MCF 10A (cell line): ENCODE measurements at regions not wholly inside any gene's neighbourhood (a gene's known extent, or its start where the extent isn't known, plus 50 kb on each side); places are given as distances from the start of the nearest gene placed in this dataset.

ENCODE experiments used
- BruUV-seq: library from RNA; stranded (reverse); fragments of 400-500 nt; replicated peaks from 2 replicates; lab custom pipeline; 2021; lab: Mats Ljungman, UMichigan
- CTCF ChIA-PET: fragments of 300-600 bp; sonication (Branson Sonifier 250); formaldehyde crosslinking; extraction: SDS; loops from one replicate; lab custom pipeline; 2021; ENCODE audit warnings: antibody characterized with exemption, inconsistent platforms; lab: Yijun Ruan, JAX
- POLR2A ChIA-PET: fragments of 300-600, 350-650 bp; sonication (Branson Sonifier 250); formaldehyde crosslinking; extraction: SDS; loops from one replicate; lab custom pipeline; 2020; ENCODE audit warnings: antibody characterized with exemption, inconsistent platforms; lab: Yijun Ruan, JAX
- DNase-seq: peaks from one replicate; pipeline ENCODE4 v3.0.0-alpha.2; 2018; ENCODE audit not compliant: unreplicated experiment
- H3K27ac Mint-ChIP-seq: one replicate; pipeline ENCODE4 v1.8.0; 2022; ENCODE audit warnings: mild to moderate bottlenecking, low read depth, mixed read lengths; ENCODE audit not compliant: unreplicated experiment
- H3K27me3 Mint-ChIP-seq: one replicate; pipeline ENCODE4 v1.8.0; 2022; ENCODE audit warnings: mixed read lengths; ENCODE audit not compliant: insufficient read depth, unreplicated experiment
- H3K36me3 Mint-ChIP-seq: one replicate; pipeline ENCODE4 v1.8.0; 2022; ENCODE audit warnings: mild to moderate bottlenecking, moderate library complexity, mixed read lengths; ENCODE audit not compliant: insufficient read depth, unreplicated experiment
- H3K4me1 Mint-ChIP-seq: one replicate; pipeline ENCODE4 v1.8.0; 2022; ENCODE audit warnings: mixed read lengths; ENCODE audit not compliant: insufficient read depth, unreplicated experiment
- H3K4me3 Mint-ChIP-seq: one replicate; pipeline ENCODE4 v1.8.0; 2022; ENCODE audit warnings: mild to moderate bottlenecking, moderate library complexity, mixed read lengths; ENCODE audit not compliant: unreplicated experiment
- H3K9me3 Mint-ChIP-seq: one replicate; pipeline ENCODE4 v1.8.0; 2022; ENCODE audit warnings: mixed read lengths; ENCODE audit not compliant: unreplicated experiment
- intact Hi-C: fragments of 100-400 bp; cut with micrococcal nuclease; formaldehyde crosslinking; loops from 2 replicates; pipeline ENCODE4 v1.14.1; 2022
- TF ChIP-seq, protein P1 (sequence below): fragments of 200-600 bp; IDR thresholded peaks from one replicate; pipeline ENCODE4 v1.8.0; 2022; ENCODE audit warnings: antibody characterized with exemption, mild to moderate bottlenecking; ENCODE audit not compliant: unreplicated experiment

GRCh38 chr6:168387911-168388310 is 53.1 kb upstream of the SMOC2 start:
- H3K36me3 Mint-ChIP-seq: no peaks in the 10 kb centered on the region
- no TSS peak for BruUV-seq
- peaks cover 33% of the 10 kb centered on the region for H3K27me3 Mint-ChIP-seq
- no peak for DNase-seq
- intact Hi-C loops: no loop called here
- no peak overlapping the region for H3K27ac Mint-ChIP-seq
- H3K9me3 Mint-ChIP-seq: no peaks in the 10 kb centered on the region
- H3K4me3 Mint-ChIP-seq: no peak overlapping the region
- no peaks in the 10 kb centered on the region for H3K4me1 Mint-ChIP-seq
- TF ChIP-seq, protein P1, sequence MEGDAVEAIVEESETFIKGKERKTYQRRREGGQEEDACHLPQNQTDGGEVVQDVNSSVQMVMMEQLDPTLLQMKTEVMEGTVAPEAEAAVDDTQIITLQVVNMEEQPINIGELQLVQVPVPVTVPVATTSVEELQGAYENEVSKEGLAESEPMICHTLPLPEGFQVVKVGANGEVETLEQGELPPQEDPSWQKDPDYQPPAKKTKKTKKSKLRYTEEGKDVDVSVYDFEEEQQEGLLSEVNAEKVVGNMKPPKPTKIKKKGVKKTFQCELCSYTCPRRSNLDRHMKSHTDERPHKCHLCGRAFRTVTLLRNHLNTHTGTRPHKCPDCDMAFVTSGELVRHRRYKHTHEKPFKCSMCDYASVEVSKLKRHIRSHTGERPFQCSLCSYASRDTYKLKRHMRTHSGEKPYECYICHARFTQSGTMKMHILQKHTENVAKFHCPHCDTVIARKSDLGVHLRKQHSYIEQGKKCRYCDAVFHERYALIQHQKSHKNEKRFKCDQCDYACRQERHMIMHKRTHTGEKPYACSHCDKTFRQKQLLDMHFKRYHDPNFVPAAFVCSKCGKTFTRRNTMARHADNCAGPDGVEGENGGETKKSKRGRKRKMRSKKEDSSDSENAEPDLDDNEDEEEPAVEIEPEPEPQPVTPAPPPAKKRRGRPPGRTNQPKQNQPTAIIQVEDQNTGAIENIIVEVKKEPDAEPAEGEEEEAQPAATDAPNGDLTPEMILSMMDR: no peak
- CTCF ChIA-PET: interaction anchor here (0.5 kb wide), 2 partner anchors 119 to 467 kb away, joined by 3 to 4 read pairs; no protein-coding TSS in a partner anchor
- POLR2A ChIA-PET: no interaction called here

DNA sequence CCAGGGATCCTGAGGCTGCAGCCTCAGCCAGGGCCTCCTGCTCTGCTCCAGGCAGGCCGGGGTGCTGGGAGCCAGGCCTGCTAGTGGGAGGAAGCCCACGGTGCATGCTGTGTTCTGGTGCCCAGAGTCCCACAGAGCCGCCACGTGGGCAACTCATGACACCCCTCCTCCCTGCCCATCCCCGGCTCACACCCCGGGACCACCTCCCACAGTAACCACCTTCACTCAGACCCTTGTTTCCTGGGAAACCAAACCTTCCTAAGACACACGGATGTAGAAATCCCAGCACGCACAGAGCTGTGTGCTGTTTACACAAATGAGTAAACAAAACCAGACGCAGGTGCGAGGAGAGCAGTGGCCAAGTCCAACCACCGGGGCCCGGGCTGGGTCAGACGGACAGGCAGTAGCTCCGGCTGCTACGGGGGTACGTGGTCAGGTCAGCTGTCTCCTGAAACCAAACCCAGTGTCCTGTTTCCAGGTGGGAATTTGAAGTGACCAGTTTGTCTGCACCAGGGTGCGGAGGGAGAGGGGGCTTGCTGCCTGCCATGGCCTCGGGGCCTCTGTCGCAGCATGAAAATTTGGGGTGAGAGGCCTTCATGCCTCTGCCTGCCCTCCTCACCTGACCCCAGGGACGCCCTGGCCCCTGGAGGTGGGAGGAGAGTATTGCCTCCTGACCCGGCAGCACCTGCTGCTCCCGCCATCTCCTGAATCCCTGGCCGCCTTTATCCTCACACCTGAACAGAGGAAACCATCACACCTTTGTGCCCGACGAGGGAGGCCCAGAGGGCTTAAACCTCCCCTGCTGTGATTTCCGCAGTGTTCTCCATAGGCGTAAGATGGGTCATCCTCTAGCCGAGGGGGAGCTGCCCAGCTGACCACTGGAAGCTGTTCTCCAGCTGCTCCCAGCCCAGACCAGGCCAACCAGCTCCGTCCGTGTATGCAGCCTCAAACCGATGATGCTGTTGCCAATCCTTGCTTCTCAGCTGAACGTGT is 52.0 kb upstream of the SMOC2 start:
- no peak for DNase-seq
- TF ChIP-seq, protein P1: no peak
- no TSS peak for BruUV-seq
- ChIA-PET CTCF (interaction anchor here (0.6 kb wide), 1 partner anchor 679 kb away, joined by 3 read pairs; no protein-coding TSS in a partner anchor), POLR2A (no interaction called here)
- Mint-ChIP-seq H3K36me3 (no peaks in the 10 kb centered on the region), H3K9me3 (no peaks in the 10 kb centered on the region), H3K4me1 (no peaks in the 10 kb centered on the region), H3K27ac (no peak overlapping the region), H3K27me3 (peaks cover 37% of the 10 kb centered on the region), H3K4me3 (no peak overlapping the region)
- intact Hi-C loops: no loop called here

- peaks cover 42% of the 10 kb centered on the region for H3K27me3 Mint-ChIP-seq
- H3K9me3 Mint-ChIP-seq: no peaks in the 10 kb centered on the region
- H3K36me3 Mint-ChIP-seq: no peaks in the 10 kb centered on the region
- no peak overlapping the region for H3K4me3 Mint-ChIP-seq
- no peak overlapping the region for H3K27ac Mint-ChIP-seq
- TF ChIP-seq, protein P1: no peak
- no peak for DNase-seq
- intact Hi-C loops: no loop called here
- H3K4me1 Mint-ChIP-seq: no peaks in the 10 kb centered on the region
- ChIA-PET CTCF (no interaction called here), POLR2A (no interaction called here)
- no TSS peak for BruUV-seq
Measured at GRCh38 chr6:168390749-168391420, 50.1 kb upstream of the SMOC2 start.
